ENCODE measurements at regions not wholly inside any gene's neighbourhood (a gene's known extent, or its start where the extent isn't known, plus 50 kb on each side); places are given as distances from the start of the nearest gene placed in this dataset.

DNA sequence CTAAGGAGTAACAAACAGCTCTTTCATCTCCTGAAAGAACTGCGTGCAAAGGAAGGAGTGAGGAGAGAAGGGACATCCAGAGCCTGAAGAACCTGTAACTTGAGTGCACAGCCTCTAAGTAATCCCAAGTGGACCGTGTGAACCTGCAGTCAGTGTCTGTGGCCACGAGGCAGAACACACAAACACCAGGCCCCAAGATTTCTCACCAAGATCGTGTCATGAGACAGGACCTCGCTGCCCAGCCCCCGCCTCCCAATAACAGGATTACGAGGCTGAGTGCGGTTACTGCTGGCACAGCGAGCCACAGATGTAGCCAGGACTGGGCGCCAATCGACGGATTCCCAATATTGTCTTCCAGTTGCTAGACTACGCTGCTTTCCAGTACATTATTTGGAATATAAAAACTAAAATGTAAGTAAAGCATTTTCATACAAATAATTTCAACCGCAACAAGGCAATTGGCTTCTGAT is 101.3 kb upstream of the SLC25A33 start:
- 59% methylated on average over 12 of the region's 14 CpGs for WGBS (ENCODE audit: low lambda C conversion rate)
- BruUV-seq (replicated peaks), result TSS peak; percentile 92
- FAIRE-seq, result no peak
- H3K4me2 ChIP-seq (ENCODE audit: low read depth, low read length), result peak overlapping the region; percentile 93
- peak overlapping the region; percentile 59 for H2AFZ ChIP-seq (ENCODE audit: low read length)
- no peak for DNase-seq (ENCODE audit: low spot score)
- CTCF ChIA-PET (ENCODE audit: low intra/inter-chr PET ratio, low total read pairs), result no interaction called here
- POLR2A ChIA-PET, result interaction anchor here (0.7 to 3.3 kb wide), 18 partner anchors 9 to 309 kb away, joined by 3 to 27 read pairs (median 4); partner anchors contain the start of genes GPR157, H6PD, SLC25A33 and SPSB1
- H4K20me1 ChIP-seq (ENCODE audit: insufficient read depth, low read length), result no peaks in the 10 kb centered on the region
- intact Hi-C loops (cut with micrococcal nuclease; ENCODE audit: unreplicated experiment) (loop anchor here (5.0 kb wide), 1 partner anchor 36 kb away; no protein-coding TSS in a partner anchor), in situ Hi-C loops (cut with HindIII; ENCODE audit: extremely low pct_ligation_motif_present, low pct_unique_long_range_greater_than_20kb) (no loop called here)
- H3K4me3 ChIP-seq (replicated peaks in 1 of 3; ENCODE audit: insufficient read depth in 1 of 3, low read depth in 2 of 3, low read length in 3 of 3), result peak overlapping the region in 2 of 3 experiments; percentile 29 to 64; a peak in 3 of 6 replicates
- peak overlapping the region; percentile 72 for H3K9ac ChIP-seq (ENCODE audit: insufficient read depth, low read depth, low read length)
- H3K9me3 ChIP-seq (ENCODE audit: low read length), result no peaks in the 10 kb centered on the region
- H3K79me2 ChIP-seq (ENCODE audit: insufficient read depth, low read length), result no peaks in the 10 kb centered on the region
- H3K36me3 ChIP-seq (replicated peaks in 1 of 2; ENCODE audit: control insufficient read depth in 1 of 2, insufficient read depth in 2 of 2, low read length in 2 of 2), result no peaks in the 10 kb centered on the region
- H3K27ac ChIP-seq (ENCODE audit: extremely low read length, insufficient read depth, low read length), result peak overlapping the region; percentile 88
- H3K4me1 ChIP-seq (ENCODE audit: insufficient read depth, low read length), result peaks cover 100% of the 10 kb centered on the region
- H3K27me3 ChIP-seq (ENCODE audit: control insufficient read depth in 1 of 2, insufficient read depth in 2 of 2, low read length in 2 of 2), result no peaks in the 10 kb centered on the region
- no peak for ATAC-seq
- TF ChIP-seq KMT2A (CRISPR knock-in tag; IDR thresholded peaks at IDR 0.05) (peak; percentile 15; the same call in 1 of the 2 replicates), ZNF230 (CRISPR knock-in tag; IDR thresholded peaks at IDR 0.05) (no peak), RORA (CRISPR knock-in tag; IDR thresholded peaks at IDR 0.05) (no peak), ZNF556 (CRISPR knock-in tag; IDR thresholded peaks at IDR 0.05; ENCODE audit: borderline replicate concordance) (0 out of 2 replicates have a peak, but pooled peaks have one; percentile 30), PRPF4 (IDR thresholded peaks at IDR 0.05; ENCODE audit: low read depth, low read length, poor library complexity, severe bottlenecking) (no peak), DMAP1 (CRISPR knock-in tag; IDR thresholded peaks at IDR 0.05) (no peak), GATAD2A (CRISPR knock-in tag; IDR thresholded peaks at IDR 0.05) (0 out of 2 replicates have a peak, but pooled peaks have one; percentile 9), FOXJ3 (CRISPR knock-in tag; IDR thresholded peaks at IDR 0.05; ENCODE audit: borderline replicate concordance) (peak; percentile 19; the same call in 1 of the 2 replicates), TGIF2 (CRISPR knock-in tag; IDR thresholded peaks at IDR 0.05) (0 out of 2 replicates have a peak, but pooled peaks have one; percentile 9), KLF6 (CRISPR knock-in tag; IDR thresholded peaks at IDR 0.05) (no peak), CBX1 (IDR thresholded peaks at IDR 0.05; ENCODE audit: low read depth) (no peak), ZFY (CRISPR knock-in tag; IDR thresholded peaks at IDR 0.05) (0 out of 2 replicates have a peak, but pooled peaks have one; percentile 18), ZNF343 (CRISPR knock-in tag; IDR thresholded peaks at IDR 0.05) (peak; percentile 71; the same call in 1 of the 2 replicates)
- TF ChIP-seq, protein P1, sequence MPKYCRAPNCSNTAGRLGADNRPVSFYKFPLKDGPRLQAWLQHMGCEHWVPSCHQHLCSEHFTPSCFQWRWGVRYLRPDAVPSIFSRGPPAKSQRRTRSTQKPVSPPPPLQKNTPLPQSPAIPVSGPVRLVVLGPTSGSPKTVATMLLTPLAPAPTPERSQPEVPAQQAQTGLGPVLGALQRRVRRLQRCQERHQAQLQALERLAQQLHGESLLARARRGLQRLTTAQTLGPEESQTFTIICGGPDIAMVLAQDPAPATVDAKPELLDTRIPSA (CRISPR knock-in tag; IDR thresholded peaks at IDR 0.05; ENCODE audit: borderline replicate concordance), result no peak
- TF ChIP-seq, protein P2, sequence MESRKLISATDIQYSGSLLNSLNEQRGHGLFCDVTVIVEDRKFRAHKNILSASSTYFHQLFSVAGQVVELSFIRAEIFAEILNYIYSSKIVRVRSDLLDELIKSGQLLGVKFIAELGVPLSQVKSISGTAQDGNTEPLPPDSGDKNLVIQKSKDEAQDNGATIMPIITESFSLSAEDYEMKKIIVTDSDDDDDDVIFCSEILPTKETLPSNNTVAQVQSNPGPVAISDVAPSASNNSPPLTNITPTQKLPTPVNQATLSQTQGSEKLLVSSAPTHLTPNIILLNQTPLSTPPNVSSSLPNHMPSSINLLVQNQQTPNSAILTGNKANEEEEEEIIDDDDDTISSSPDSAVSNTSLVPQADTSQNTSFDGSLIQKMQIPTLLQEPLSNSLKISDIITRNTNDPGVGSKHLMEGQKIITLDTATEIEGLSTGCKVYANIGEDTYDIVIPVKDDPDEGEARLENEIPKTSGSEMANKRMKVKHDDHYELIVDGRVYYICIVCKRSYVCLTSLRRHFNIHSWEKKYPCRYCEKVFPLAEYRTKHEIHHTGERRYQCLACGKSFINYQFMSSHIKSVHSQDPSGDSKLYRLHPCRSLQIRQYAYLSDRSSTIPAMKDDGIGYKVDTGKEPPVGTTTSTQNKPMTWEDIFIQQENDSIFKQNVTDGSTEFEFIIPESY (CRISPR knock-in tag; IDR thresholded peaks at IDR 0.05), result 0 out of 2 replicates have a peak, but pooled peaks have one; percentile 7
- TF ChIP-seq, protein P3, sequence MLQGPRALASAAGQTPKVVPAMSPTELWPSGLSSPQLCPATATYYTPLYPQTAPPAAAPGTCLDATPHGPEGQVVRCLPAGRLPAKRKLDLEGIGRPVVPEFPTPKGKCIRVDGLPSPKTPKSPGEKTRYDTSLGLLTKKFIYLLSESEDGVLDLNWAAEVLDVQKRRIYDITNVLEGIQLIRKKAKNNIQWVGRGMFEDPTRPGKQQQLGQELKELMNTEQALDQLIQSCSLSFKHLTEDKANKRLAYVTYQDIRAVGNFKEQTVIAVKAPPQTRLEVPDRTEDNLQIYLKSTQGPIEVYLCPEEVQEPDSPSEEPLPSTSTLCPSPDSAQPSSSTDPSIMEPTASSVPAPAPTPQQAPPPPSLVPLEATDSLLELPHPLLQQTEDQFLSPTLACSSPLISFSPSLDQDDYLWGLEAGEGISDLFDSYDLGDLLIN (CRISPR knock-in tag; IDR thresholded peaks at IDR 0.05; ENCODE audit: borderline replicate concordance), result no peak
